ENCODE measurements at regions not wholly inside any gene's neighbourhood (a gene's known extent, or its start where the extent isn't known, plus 50 kb on each side); places are given as distances from the start of the nearest gene placed in this dataset.
"Not testable (repeated sequence)": the region's sequence is repeated elsewhere in the genome, so short reads cannot be mapped to it uniquely, and the experiment has no call there.

DNA sequence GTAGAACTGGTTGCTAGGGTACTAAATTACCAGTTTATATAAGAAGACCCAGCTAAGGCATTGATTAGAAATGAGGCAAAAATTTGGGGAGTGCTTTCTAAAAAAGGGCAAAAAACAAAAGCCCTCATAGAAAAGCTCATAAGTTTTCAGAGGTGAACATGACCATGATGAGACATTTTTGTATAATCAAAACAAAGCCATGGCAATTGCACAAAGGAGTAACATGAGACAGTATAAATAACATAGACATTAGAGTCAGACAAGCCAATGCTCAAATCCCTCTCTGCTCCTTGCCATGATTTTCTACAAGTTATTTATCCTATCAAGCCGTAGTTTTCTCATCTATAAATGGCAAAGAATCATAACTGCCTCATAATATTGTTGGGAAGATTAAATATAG, 112.2 kb upstream of the ADTRP start:
- no peak for TF ChIP-seq CTCF (IDR thresholded peaks at IDR 0.05; ENCODE audit: insufficient read depth, low read depth, low read length)
- H3K4me3 ChIP-seq (ENCODE audit: low read depth, low read length), result no peak overlapping the region
- DNase-seq (ENCODE audit: low read depth), result no peak

DNA sequence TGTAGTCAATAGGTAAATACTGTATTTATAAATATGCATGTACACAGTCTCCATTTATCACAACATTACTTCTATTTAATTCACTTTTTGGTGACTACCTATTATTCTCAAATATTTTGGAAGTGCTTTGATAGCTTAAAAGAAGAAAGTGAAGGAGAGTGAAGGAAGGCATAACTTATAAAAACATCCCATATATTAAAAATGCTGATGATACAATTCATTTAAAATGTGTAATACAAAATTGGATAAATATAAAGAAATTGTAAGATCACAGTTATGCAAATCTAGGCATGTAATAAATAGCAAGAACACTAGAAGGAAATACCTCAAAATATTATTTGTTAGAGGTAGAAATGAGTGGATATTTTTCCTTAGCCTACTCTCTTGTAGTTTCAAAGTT, 111.6 kb upstream of the ADTRP start:
- no peak for DNase-seq (ENCODE audit: low read depth)
- H3K4me3 ChIP-seq (ENCODE audit: low read depth, low read length), result no peak overlapping the region
- TF ChIP-seq CTCF (IDR thresholded peaks at IDR 0.05; ENCODE audit: insufficient read depth, low read depth, low read length), result no peak

GRCh38 chr6:11889572-11889971, 111.0 kb upstream of the ADTRP start:
- DNase-seq (ENCODE audit: low read depth), result no peak
- TF ChIP-seq CTCF (IDR thresholded peaks at IDR 0.05; ENCODE audit: insufficient read depth, low read depth, low read length), result no peak
- no peak overlapping the region for H3K4me3 ChIP-seq (ENCODE audit: low read depth, low read length)

DNA sequence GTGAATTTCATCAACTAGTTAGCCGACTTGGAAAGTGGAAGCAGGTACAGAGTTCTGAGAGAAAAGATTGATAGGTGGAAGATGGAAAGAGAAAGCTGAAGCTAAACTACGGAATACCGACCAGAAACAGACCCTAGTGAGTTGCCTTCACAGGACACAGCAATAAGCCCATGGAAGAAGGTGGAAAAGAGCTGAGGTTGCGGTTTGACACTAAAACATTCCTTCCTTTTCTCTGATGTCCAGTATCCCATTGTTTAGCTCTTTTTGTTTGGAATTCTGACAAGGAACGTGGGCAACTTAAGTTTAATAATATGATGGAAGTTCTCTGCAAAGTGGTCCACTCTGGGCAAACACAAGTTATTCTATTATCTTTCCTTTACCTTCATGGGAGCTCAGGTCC, 110.1 kb upstream of the ADTRP start:
- no peak for DNase-seq (ENCODE audit: low read depth)
- no peak overlapping the region for H3K4me3 ChIP-seq (ENCODE audit: low read depth, low read length)
- TF ChIP-seq CTCF (IDR thresholded peaks at IDR 0.05; ENCODE audit: insufficient read depth, low read depth, low read length), result no peak

DNA sequence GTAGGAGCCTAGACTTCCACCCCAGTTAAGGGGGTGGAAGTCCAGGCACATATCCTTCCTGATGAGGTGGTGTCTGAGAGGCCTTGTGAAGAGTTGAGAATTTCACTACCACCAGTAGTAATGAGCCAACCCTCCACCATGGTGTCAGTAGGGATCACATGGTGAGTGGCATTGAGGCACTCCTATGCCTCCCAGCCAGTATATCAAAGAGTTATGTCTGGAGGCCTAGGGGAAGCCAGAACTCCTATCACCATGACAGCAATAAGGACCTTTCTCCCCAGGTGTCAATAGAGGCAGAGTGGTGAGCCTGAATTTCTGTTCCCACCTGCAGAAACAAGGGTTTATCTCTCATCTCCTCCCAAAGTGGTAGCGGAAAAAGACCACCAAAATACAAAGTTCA, 106.6 kb upstream of the ADTRP start:
- no peak for DNase-seq (ENCODE audit: low read depth)
- H3K4me3 ChIP-seq (ENCODE audit: low read depth, low read length), result no peak overlapping the region
- no peak for TF ChIP-seq CTCF (IDR thresholded peaks at IDR 0.05; ENCODE audit: insufficient read depth, low read depth, low read length)

DNA sequence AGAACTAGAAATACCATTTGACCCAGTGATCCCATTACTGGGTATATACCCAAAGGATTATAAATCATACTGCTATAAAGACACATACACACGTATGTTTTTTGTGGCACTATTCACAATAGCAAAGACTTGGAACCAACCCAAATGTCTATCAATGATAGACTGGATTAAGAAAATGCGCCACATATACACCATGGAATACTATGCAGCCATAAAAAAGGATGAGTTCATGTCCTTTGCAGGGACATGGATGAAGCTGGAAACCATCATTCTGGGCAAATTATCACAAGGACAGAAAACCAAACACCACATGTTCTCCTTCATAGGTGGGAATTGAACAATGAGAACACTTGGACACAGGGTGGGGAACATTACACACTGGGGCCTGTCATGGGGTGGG, 104.9 kb upstream of the ADTRP start:
- not testable (repeated sequence) for H3K4me3 ChIP-seq (ENCODE audit: low read depth, low read length); DNase-seq (ENCODE audit: low read depth)

DNA sequence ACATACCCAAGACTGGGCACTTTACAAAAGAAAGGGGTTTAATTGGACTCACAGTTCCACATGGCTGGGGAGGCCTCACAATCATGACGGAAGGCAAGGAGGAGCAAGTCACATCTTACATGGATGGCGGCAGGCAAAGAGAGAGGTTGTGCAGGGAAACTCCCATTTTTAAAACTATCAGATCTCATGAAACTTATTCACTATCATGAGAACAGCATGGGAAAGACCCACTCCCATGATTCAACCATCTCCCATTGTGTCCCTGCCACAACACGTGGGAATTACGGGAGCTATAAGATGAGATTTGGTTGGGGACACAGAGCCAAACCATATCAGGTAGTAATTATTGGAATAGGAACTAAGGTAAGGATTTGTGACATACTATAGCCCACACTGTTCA, 101.6 kb upstream of the ADTRP start:
- not testable (repeated sequence) for H3K4me3 ChIP-seq (ENCODE audit: low read depth, low read length); DNase-seq (ENCODE audit: low read depth)

- no peak for TF ChIP-seq CTCF (IDR thresholded peaks at IDR 0.05; ENCODE audit: insufficient read depth, low read depth, low read length)
- DNase-seq (ENCODE audit: low read depth), result no peak
- H3K4me3 ChIP-seq (ENCODE audit: low read depth, low read length), result no peak overlapping the region
Observed at GRCh38 chr6:11878735-11879134, 100.1 kb upstream of the ADTRP start.
